Liver (tissue), 9 donors: ENCODE measurements at regions not wholly inside any gene's neighbourhood (a gene's known extent, or its start where the extent isn't known, plus 50 kb on each side); places are given as distances from the start of the nearest gene placed in this dataset. TPM values are rescaled to one million over a fixed set of nuclear protein-coding genes. Genes with fewer than 3 reads are reported as not detected.

Experiments used
- DNase-seq: peaks from one replicate; pipeline ENCODE4 v3.0.0-alpha.2; 2017; ENCODE audit warnings: low spot score
- H3K27ac ChIP-seq, 2 donors: one replicate each; pipeline ENCODE4 v1.7.0; 2013; ENCODE audit warnings: inconsistent platforms in 2 of 2, low read length in 2 of 2, control low read depth in 1 of 2, low read depth in 1 of 2, mild to moderate bottlenecking in 1 of 2
- H3K27me3 ChIP-seq, 4 donors: one replicate each; pipeline versions ENCODE4 v1.6.1 to v1.7.0; 2013; ENCODE audit warnings: low read length in 3 of 4, inconsistent platforms in 1 of 4, mild to moderate bottlenecking in 1 of 4, moderate library complexity in 1 of 4; ENCODE audit not compliant: control insufficient read depth in 4 of 4, insufficient read depth in 4 of 4
- H3K36me3 ChIP-seq, 4 donors: one replicate each; pipeline versions ENCODE4 v1.6.1 to v1.7.0; 2013; ENCODE audit warnings: low read length in 3 of 4, mild to moderate bottlenecking in 3 of 4, low read depth in 1 of 4, moderate library complexity in 1 of 4; ENCODE audit not compliant: control insufficient read depth in 4 of 4, insufficient read depth in 3 of 4
- H3K4me1 ChIP-seq, 4 donors: one replicate each; pipeline versions ENCODE4 v1.6.1 to v1.7.0; 2013; ENCODE audit warnings: low read length in 3 of 4, mild to moderate bottlenecking in 3 of 4, moderate library complexity in 1 of 4; ENCODE audit not compliant: control insufficient read depth in 4 of 4, insufficient read depth in 4 of 4
- H3K4me3 ChIP-seq, 3 donors: one replicate each; pipeline versions ENCODE4 v1.6.1 to v1.7.0; 2013; ENCODE audit warnings: low read length in 3 of 3, control low read depth in 1 of 3, low read depth in 1 of 3, mild to moderate bottlenecking in 1 of 3
- H3K9ac ChIP-seq, 2 donors: one replicate each; pipeline ENCODE4 v1.7.0; 2013; ENCODE audit warnings: low read length in 2 of 2, mild to moderate bottlenecking in 2 of 2, moderate library complexity in 2 of 2, control low read depth in 1 of 2, low read depth in 1 of 2
- H3K9me3 ChIP-seq, 4 donors: one replicate each; pipeline versions ENCODE4 v1.6.1 to v1.7.0; 2013; ENCODE audit warnings: low read length in 3 of 4; ENCODE audit not compliant: control insufficient read depth in 4 of 4
- CTCF ChIP-seq: fragments of 150-350 bp; IDR thresholded peaks from 2 replicates; pipeline ENCODE4 v1.5.1; 2017; ENCODE audit warnings: improper control_type of control experiment, low read depth, low read length; ENCODE audit not compliant: missing input control
- EGR1 ChIP-seq, 2 donors: IDR thresholded peaks; 2 replicates each; pipeline ENCODE4 v1.6.1; 2016 to 2018; ENCODE audit warnings: antibody characterized with exemption in 2 of 2, low read depth in 2 of 2
- FOXA1 ChIP-seq: IDR thresholded peaks from 2 replicates; pipeline ENCODE4 v1.6.1; 2016; ENCODE audit warnings: antibody characterized with exemption
- HNF4G ChIP-seq: IDR thresholded peaks from 2 replicates; pipeline ENCODE4 v1.6.1; 2016; ENCODE audit warnings: antibody characterized with exemption
- JUND ChIP-seq, 2 donors: IDR thresholded peaks; 2 replicates each; pipeline ENCODE4 v1.6.1; 2016; ENCODE audit warnings: antibody characterized with exemption in 2 of 2
- MAX ChIP-seq: IDR thresholded peaks from 2 replicates; pipeline ENCODE4 v1.6.1; 2016; ENCODE audit warnings: antibody characterized with exemption
- SP1 ChIP-seq: IDR thresholded peaks from 2 replicates; pipeline ENCODE4 v1.6.1; 2018; ENCODE audit warnings: antibody characterized with exemption, mild to moderate bottlenecking
- TAF1 ChIP-seq: conservative IDR thresholded peaks from 2 replicates; pipeline ENCODE4 v1.6.1; 2016; ENCODE audit warnings: antibody characterized with exemption, mild to moderate bottlenecking
- YY1 ChIP-seq: IDR thresholded peaks from 2 replicates; pipeline ENCODE4 v1.6.1; 2016; ENCODE audit warnings: antibody characterized with exemption, mild to moderate bottlenecking
- ZBTB33 ChIP-seq: IDR thresholded peaks from 2 replicates; pipeline ENCODE4 v1.6.1; 2016; ENCODE audit warnings: antibody characterized with exemption
- WGBS: extraction: QIAGEN DNeasy Blood & Tissue Kit; methylation state at CpG from one replicate; pipeline ENCODE4 v1.1.7; 2013; 5-methylcytosine and 5-hydroxymethylcytosine counted together
- small RNA-seq: library from RNA; depleted of rRNA; stranded (forward); fragments of <200 nt; gene quantifications from one replicate; pipeline ENCODE3, GENCODE V24; 2014
- donor health status: healthy.
- donor health status: healthy.
- donor health status: healthy.
- donor health status: healthy.
- donor health status: healthy.

- Histone ChIP-seq H3K36me3 (no peaks in the 10 kb centered on the region), H3K4me3 (no peak overlapping the region), H3K4me1 (no peaks in the 10 kb centered on the region), H3K27ac (no peak overlapping the region), H3K9me3 (no peaks in the 10 kb centered on the region), H3K27me3 (no peaks in the 10 kb centered on the region), H3K9ac (no peak overlapping the region)
- WGBS, result 62% methylated on average over 8 of the region's 8 CpGs
- TF ChIP-seq JUND (IDR thresholded peaks at IDR 0.05) (no peak), FOXA1 (no peak), SP1 (no peak)
- no peak for DNase-seq
Observed at GRCh38 chr21:35102488-35103371, 53.6 kb upstream of the RUNX1 start.

- no peak for DNase-seq
- Histone ChIP-seq H3K36me3 (no peaks in the 10 kb centered on the region), H3K27me3 (no peaks in the 10 kb centered on the region), H3K9me3 (no peaks in the 10 kb centered on the region), H3K4me3 (no peak overlapping the region), H3K4me1 (no peaks in the 10 kb centered on the region), H3K27ac (no peak overlapping the region), H3K9ac (no peak overlapping the region)
- TF ChIP-seq CTCF (no peak), MAX (no peak), YY1 (no peak), FOXA1 (no peak), HNF4G (no peak)
- WGBS, result 89% methylated on average over 8 of the region's 8 CpGs
Observed at GRCh38 chr21:35100349-35100811, 51.3 kb upstream of the RUNX1 start.

GRCh38 chr21:35099310-35099709 lies 50.2 kb upstream of the RUNX1 start:
- H3K27ac ChIP-seq, result no peak overlapping the region
- no peaks in the 10 kb centered on the region for H3K27me3 ChIP-seq
- TF ChIP-seq SP1 (no peak), EGR1 (IDR thresholded peaks at IDR 0.05; ENCODE audit: low read depth in 2 of 2) (no peak), TAF1 (no peak), ZBTB33 (no peak)
- no peak overlapping the region for H3K4me3 ChIP-seq
- H3K9ac ChIP-seq, result no peak overlapping the region
- H3K36me3 ChIP-seq, result no peaks in the 10 kb centered on the region
- no peaks in the 10 kb centered on the region for H3K4me1 ChIP-seq
- 92% methylated on average over 1 of the region's 1 CpG for WGBS
- DNase-seq, result no peak
- H3K9me3 ChIP-seq, result no peaks in the 10 kb centered on the region

Small RNAs in the stretch of these regions (small RNA-seq; reads per million reads assigned to genes)
- not detected for gene EZH2P1
- gene MIR802, result not detected
